ENCODE measurements at regions not wholly inside any gene's neighbourhood (a gene's known extent, or its start where the extent isn't known, plus 50 kb on each side); places are given as distances from the start of the nearest gene placed in this dataset.

DNA sequence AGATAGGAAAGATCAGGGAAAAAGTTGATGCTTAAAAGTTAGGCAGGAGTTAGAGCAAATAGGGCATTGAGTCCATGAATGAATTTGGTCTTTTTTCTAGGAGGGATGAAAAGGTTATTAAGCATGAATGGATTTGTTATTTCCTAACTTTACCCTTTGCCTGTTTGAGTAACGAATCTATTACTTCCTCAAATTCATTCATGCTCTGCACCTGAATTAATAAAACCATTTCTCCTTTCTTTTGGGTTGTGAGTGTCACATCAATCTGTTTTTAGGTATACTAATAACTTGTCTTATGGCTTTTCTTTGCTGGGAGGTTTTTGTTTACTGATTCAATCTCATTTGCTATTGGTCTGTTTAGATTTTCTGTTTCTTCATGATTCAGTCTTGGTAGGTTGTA, 1217.7 kb upstream of the CELF2 start:
- TF ChIP-seq, protein P1, sequence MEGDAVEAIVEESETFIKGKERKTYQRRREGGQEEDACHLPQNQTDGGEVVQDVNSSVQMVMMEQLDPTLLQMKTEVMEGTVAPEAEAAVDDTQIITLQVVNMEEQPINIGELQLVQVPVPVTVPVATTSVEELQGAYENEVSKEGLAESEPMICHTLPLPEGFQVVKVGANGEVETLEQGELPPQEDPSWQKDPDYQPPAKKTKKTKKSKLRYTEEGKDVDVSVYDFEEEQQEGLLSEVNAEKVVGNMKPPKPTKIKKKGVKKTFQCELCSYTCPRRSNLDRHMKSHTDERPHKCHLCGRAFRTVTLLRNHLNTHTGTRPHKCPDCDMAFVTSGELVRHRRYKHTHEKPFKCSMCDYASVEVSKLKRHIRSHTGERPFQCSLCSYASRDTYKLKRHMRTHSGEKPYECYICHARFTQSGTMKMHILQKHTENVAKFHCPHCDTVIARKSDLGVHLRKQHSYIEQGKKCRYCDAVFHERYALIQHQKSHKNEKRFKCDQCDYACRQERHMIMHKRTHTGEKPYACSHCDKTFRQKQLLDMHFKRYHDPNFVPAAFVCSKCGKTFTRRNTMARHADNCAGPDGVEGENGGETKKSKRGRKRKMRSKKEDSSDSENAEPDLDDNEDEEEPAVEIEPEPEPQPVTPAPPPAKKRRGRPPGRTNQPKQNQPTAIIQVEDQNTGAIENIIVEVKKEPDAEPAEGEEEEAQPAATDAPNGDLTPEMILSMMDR (IDR thresholded peaks at IDR 0.05), result no peak
- Histone ChIP-seq H3K36me3 (no peaks in the 10 kb centered on the region), H3K27ac (no peak overlapping the region), H3K27me3 (no peaks in the 10 kb centered on the region), H3K4me1 (no peaks in the 10 kb centered on the region), H3K4me3 (no peak overlapping the region), H3K9me3 (no peaks in the 10 kb centered on the region)
- ATAC-seq (no peak), DNase-seq (no peak)
- intact Hi-C loops (cut with DNase I), result no loop called here

- H3K4me3 ChIP-seq, result no peak overlapping the region
- TF ChIP-seq, protein P1 (IDR thresholded peaks at IDR 0.05), result no peak
- no peaks in the 10 kb centered on the region for H3K9me3 ChIP-seq
- H3K4me1 ChIP-seq, result no peaks in the 10 kb centered on the region
- ATAC-seq (no peak), DNase-seq (no peak)
- intact Hi-C loops (cut with DNase I), result no loop called here
- H3K27ac ChIP-seq, result no peak overlapping the region
- H3K36me3 ChIP-seq, result no peaks in the 10 kb centered on the region
- H3K27me3 ChIP-seq, result no peaks in the 10 kb centered on the region
These were observed 1217.1 kb upstream of the CELF2 start for GRCh38 chr10:9800571-9800970.

DNA sequence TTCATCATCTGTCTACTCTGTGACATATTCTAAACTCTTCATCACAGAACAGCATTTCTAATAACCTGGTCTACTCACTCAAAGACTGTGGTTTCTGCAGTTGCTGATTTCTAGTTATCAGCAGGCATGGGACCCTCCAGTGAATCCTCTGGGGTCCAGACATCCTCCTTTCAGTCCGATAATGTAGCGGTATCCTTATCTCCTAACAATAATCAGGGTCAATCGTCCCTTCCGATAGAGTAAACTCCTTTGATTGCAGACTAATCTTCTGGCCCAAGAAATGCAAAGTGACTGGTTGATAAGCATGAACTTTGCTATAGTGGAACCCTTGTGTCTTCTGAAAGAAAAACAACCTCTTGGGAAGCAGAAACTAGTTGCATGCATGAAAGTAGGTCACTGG, 1209.8 kb upstream of the CELF2 start:
- no peak overlapping the region for H3K27ac ChIP-seq
- no peak for ATAC-seq
- no peaks in the 10 kb centered on the region for H3K27me3 ChIP-seq
- no peaks in the 10 kb centered on the region for H3K36me3 ChIP-seq
- intact Hi-C loops (cut with DNase I), result no loop called here
- H3K4me3 ChIP-seq, result no peak overlapping the region
- H3K9me3 ChIP-seq, result no peaks in the 10 kb centered on the region
- TF ChIP-seq, protein P1 (IDR thresholded peaks at IDR 0.05), result no peak
- H3K4me1 ChIP-seq, result no peaks in the 10 kb centered on the region
- DNase-seq, result no peak

DNA sequence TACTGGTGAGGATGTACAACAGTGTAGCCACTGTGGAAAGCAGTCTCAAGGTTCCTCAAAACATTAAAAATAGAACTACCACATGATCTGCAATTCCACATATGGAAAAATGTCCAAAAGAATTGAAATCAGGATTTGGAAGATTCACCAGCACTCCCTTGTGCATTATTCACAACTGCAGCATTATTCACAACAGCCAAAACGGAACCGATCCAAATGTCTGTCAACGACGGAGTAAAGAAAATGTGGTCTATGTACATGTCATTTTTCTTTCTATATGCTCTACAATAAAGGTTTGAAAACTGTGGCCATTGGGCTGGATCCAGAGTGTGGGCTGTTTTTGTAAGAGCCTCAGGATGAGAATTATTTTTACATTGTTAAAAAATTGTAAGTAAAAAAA, 1206.1 kb upstream of the CELF2 start:
- DNase-seq (no peak), ATAC-seq (no peak)
- peaks cover 0 to 6% of the 10 kb centered on the region in 2 donors for H3K9me3 ChIP-seq
- TF ChIP-seq, protein P1 (IDR thresholded peaks at IDR 0.05), result no peak
- H3K27ac ChIP-seq, result no peak overlapping the region
- intact Hi-C loops (cut with DNase I), result no loop called here
- H3K4me1 ChIP-seq, result no peaks in the 10 kb centered on the region
- no peak overlapping the region for H3K4me3 ChIP-seq
- no peaks in the 10 kb centered on the region for H3K27me3 ChIP-seq
- no peaks in the 10 kb centered on the region for H3K36me3 ChIP-seq

- no peak overlapping the region for H3K27ac ChIP-seq
- ATAC-seq (no peak), DNase-seq (no peak)
- no peaks in the 10 kb centered on the region for H3K36me3 ChIP-seq
- peaks cover 0 to 20% of the 10 kb centered on the region in 2 donors for H3K9me3 ChIP-seq
- H3K4me3 ChIP-seq, result no peak overlapping the region
- TF ChIP-seq, protein P1 (IDR thresholded peaks at IDR 0.05), result no peak
- H3K4me1 ChIP-seq, result no peaks in the 10 kb centered on the region
- intact Hi-C loops (cut with DNase I), result no loop called here
- H3K27me3 ChIP-seq, result no peaks in the 10 kb centered on the region
These were observed 1203.3 kb upstream of the CELF2 start for GRCh38 chr10:9814285-9814864.
